DMS53 treated with DMSO at 0.1 percent for 48 hours (cell line): ENCODE measurements at regions not wholly inside any gene's neighbourhood (a gene's known extent, or its start where the extent isn't known, plus 50 kb on each side); places are given as distances from the start of the nearest gene placed in this dataset.
"Not testable (repeated sequence)": the region's sequence is repeated elsewhere in the genome, so short reads cannot be mapped to it uniquely, and the experiment has no call there.

Source experiments
- DNase-seq: peaks from one replicate; lab custom pipeline; 2025; ENCODE audit not compliant: unreplicated experiment; lab: John Stamatoyannopoulos, UW

- no peak for DNase-seq
Measured at GRCh38 chr1:147071142-147071541, 101.1 kb downstream of the PRKAB2 start.

- no peak for DNase-seq
Measured at GRCh38 chr1:147062956-147063355, 109.3 kb downstream of the PRKAB2 start.

- DNase-seq, result not testable (repeated sequence)
Measured at GRCh38 chr1:147061880-147062279, 110.4 kb downstream of the PRKAB2 start.

- DNase-seq, result no peak
Measured at GRCh38 chr1:147053269-147053668, 115.1 kb downstream of the NBPF12 start.

GRCh38 chr1:147052677-147053076 is 114.6 kb downstream of the NBPF12 start:
- no peak for DNase-seq

- no peak for DNase-seq
Measured at GRCh38 chr1:147052143-147052542, 114.0 kb downstream of the NBPF12 start.

- no peak for DNase-seq
Measured at GRCh38 chr1:147051136-147051535, 113.0 kb downstream of the NBPF12 start.

GRCh38 chr1:147050654-147051053 is 112.5 kb downstream of the NBPF12 start:
- no peak for DNase-seq

- DNase-seq, result not testable (repeated sequence)
Measured at GRCh38 chr1:147046863-147047394, 108.8 kb downstream of the NBPF12 start.

GRCh38 chr1:147046189-147046862 is 108.2 kb downstream of the NBPF12 start:
- no peak for DNase-seq
